Nephron progenitor cell (in vitro differentiated cells): ENCODE measurements at regions not wholly inside any gene's neighbourhood (a gene's known extent, or its start where the extent isn't known, plus 50 kb on each side); places are given as distances from the start of the nearest gene placed in this dataset.
"Not testable (repeated sequence)": the region's sequence is repeated elsewhere in the genome, so short reads cannot be mapped to it uniquely, and the experiment has no call there.

ENCODE experiments used
- DNase-seq: peaks from one replicate; pipeline ENCODE4 v3.0.0; 2021
- H3K27ac Mint-ChIP-seq: 2 replicates; pipeline ENCODE4 v1.8.0; 2021; ENCODE audit warnings: mild to moderate bottlenecking, moderate library complexity, mixed read lengths
- H3K27me3 Mint-ChIP-seq: 2 replicates; pipeline ENCODE4 v1.8.0; 2021; ENCODE audit warnings: mild to moderate bottlenecking, low read depth, mixed read lengths; ENCODE audit not compliant: poor library complexity
- H3K36me3 Mint-ChIP-seq: 2 replicates; pipeline ENCODE4 v1.8.0; 2021; ENCODE audit warnings: low read depth, mixed read lengths
- H3K4me1 Mint-ChIP-seq: 2 replicates; pipeline ENCODE4 v1.8.0; 2021; ENCODE audit warnings: mixed read lengths
- H3K4me3 Mint-ChIP-seq: 2 replicates; pipeline ENCODE4 v1.8.0; 2021; ENCODE audit warnings: mild to moderate bottlenecking, moderate library complexity, mixed read lengths
- H3K9me3 Mint-ChIP-seq: 2 replicates; pipeline ENCODE4 v1.8.0; 2021; ENCODE audit warnings: mild to moderate bottlenecking, moderate library complexity, mixed read lengths
- CTCF ChIP-seq: fragments of 200-600 bp; sonication (generic); IDR thresholded peaks from 2 replicates; pipeline ENCODE4 v1.5.0; 2021; ENCODE audit warnings: antibody characterized with exemption

GRCh38 chr14:83909507-83909906 is 1620.4 kb upstream of the FLRT2 start:
- H3K4me1 Mint-ChIP-seq, result peaks cover 5% of the 10 kb centered on the region
- no peak for TF ChIP-seq CTCF
- H3K36me3 Mint-ChIP-seq, result no peaks in the 10 kb centered on the region
- H3K27me3 Mint-ChIP-seq, result no peaks in the 10 kb centered on the region
- no peak for DNase-seq
- peaks cover 3% of the 10 kb centered on the region for H3K9me3 Mint-ChIP-seq
- no peak overlapping the region for H3K27ac Mint-ChIP-seq
- no peak overlapping the region for H3K4me3 Mint-ChIP-seq

GRCh38 chr14:83912032-83912642 is 1617.8 kb upstream of the FLRT2 start:
- no peak overlapping the region for H3K4me3 Mint-ChIP-seq
- H3K27me3 Mint-ChIP-seq, result no peaks in the 10 kb centered on the region
- H3K36me3 Mint-ChIP-seq, result no peaks in the 10 kb centered on the region
- peaks cover 3% of the 10 kb centered on the region for H3K9me3 Mint-ChIP-seq
- H3K27ac Mint-ChIP-seq, result peak overlapping the region; percentile 70
- no peak for DNase-seq
- TF ChIP-seq CTCF, result no peak
- H3K4me1 Mint-ChIP-seq, result peaks cover 5% of the 10 kb centered on the region

GRCh38 chr14:83913476-83913875 is 1616.5 kb upstream of the FLRT2 start:
- TF ChIP-seq CTCF, result no peak
- Mint-ChIP-seq H3K9me3 (peaks cover 3% of the 10 kb centered on the region), H3K4me3 (no peak overlapping the region), H3K27ac (no peak overlapping the region), H3K27me3 (no peaks in the 10 kb centered on the region), H3K36me3 (no peaks in the 10 kb centered on the region), H3K4me1 (peaks cover 5% of the 10 kb centered on the region)
- no peak for DNase-seq

GRCh38 chr14:83918546-83918945 is 1611.4 kb upstream of the FLRT2 start:
- H3K4me3 Mint-ChIP-seq, result no peak overlapping the region
- no peak for DNase-seq
- no peaks in the 10 kb centered on the region for H3K9me3 Mint-ChIP-seq
- TF ChIP-seq CTCF, result no peak
- H3K27ac Mint-ChIP-seq, result no peak overlapping the region
- H3K27me3 Mint-ChIP-seq, result no peaks in the 10 kb centered on the region
- no peaks in the 10 kb centered on the region for H3K4me1 Mint-ChIP-seq
- H3K36me3 Mint-ChIP-seq, result no peaks in the 10 kb centered on the region

- H3K9me3 Mint-ChIP-seq, H3K27ac Mint-ChIP-seq, H3K4me3 Mint-ChIP-seq, H3K4me1 Mint-ChIP-seq, H3K27me3 Mint-ChIP-seq, DNase-seq, H3K36me3 Mint-ChIP-seq: not testable (repeated sequence)
Measured at GRCh38 chr14:83919675-83920074, 1610.3 kb upstream of the FLRT2 start.

- no peaks in the 10 kb centered on the region for H3K4me1 Mint-ChIP-seq
- H3K36me3 Mint-ChIP-seq, result no peaks in the 10 kb centered on the region
- no peak for DNase-seq
- H3K27ac Mint-ChIP-seq, result no peak overlapping the region
- H3K4me3 Mint-ChIP-seq, result no peak overlapping the region
- no peaks in the 10 kb centered on the region for H3K27me3 Mint-ChIP-seq
- no peak for TF ChIP-seq CTCF
- H3K9me3 Mint-ChIP-seq, result no peaks in the 10 kb centered on the region
Measured at GRCh38 chr14:83923842-83924241, 1606.1 kb upstream of the FLRT2 start.
